Mesenchymal stem cell (in vitro differentiated cells and primary cell): ENCODE measurements at regions not wholly inside any gene's neighbourhood (a gene's known extent, or its start where the extent isn't known, plus 50 kb on each side); places are given as distances from the start of the nearest gene placed in this dataset.
A peak's percentile ranks its signal among the peaks of the same experiment; 100 is the strongest.

Experiments used
- DNase-seq: peaks from one replicate; pipeline ENCODE4 v3.0.0-alpha.2; 2013
- H2AFZ ChIP-seq: one replicate; pipeline ENCODE4 v1.6.1; 2013; ENCODE audit warnings: low read depth, mild to moderate bottlenecking, control low read depth, inconsistent platforms, low read length, moderate library complexity
- H2AK5ac ChIP-seq: 2 replicates; pipeline ENCODE4 v1.6.1; 2013; ENCODE audit warnings: low read length, moderate library complexity, mild to moderate bottlenecking, inconsistent platforms; ENCODE audit not compliant: severe bottlenecking
- H2BK120ac ChIP-seq: one replicate; pipeline ENCODE4 v1.6.1; 2013; ENCODE audit warnings: low read depth, mild to moderate bottlenecking, inconsistent platforms, low read length, moderate library complexity
- H2BK12ac ChIP-seq, 2 experiments: one replicate each; pipeline ENCODE4 v1.6.1; 2013; ENCODE audit warnings: inconsistent platforms in 2 of 2, low read length in 2 of 2, mild to moderate bottlenecking in 2 of 2, moderate library complexity in 2 of 2, control low read depth in 1 of 2
- H2BK15ac ChIP-seq: one replicate; pipeline ENCODE4 v1.6.1; 2013; ENCODE audit warnings: mild to moderate bottlenecking, low read depth, inconsistent platforms; ENCODE audit not compliant: poor library complexity, severe bottlenecking
- H2BK5ac ChIP-seq: 2 replicates; pipeline ENCODE4 v1.6.1; 2013; ENCODE audit warnings: low read depth, mild to moderate bottlenecking, low read length, control low read depth, inconsistent platforms; ENCODE audit not compliant: poor library complexity, severe bottlenecking
- H3K14ac ChIP-seq, 2 experiments: one replicate each; pipeline ENCODE4 v1.6.1; 2013; ENCODE audit warnings: inconsistent platforms in 2 of 2, low read length in 2 of 2, control low read depth in 1 of 2, mild to moderate bottlenecking in 1 of 2, moderate library complexity in 1 of 2
- H3K18ac ChIP-seq, 2 experiments: one replicate each; pipeline ENCODE4 v1.6.1; 2013; ENCODE audit warnings: inconsistent platforms in 2 of 2, low read length in 2 of 2, control low read depth in 1 of 2, low read depth in 1 of 2, mild to moderate bottlenecking in 1 of 2
- H3K23ac ChIP-seq, 2 experiments: one replicate each; pipeline ENCODE4 v1.6.1; 2013; ENCODE audit warnings: inconsistent platforms in 2 of 2, low read length in 2 of 2, mild to moderate bottlenecking in 2 of 2, moderate library complexity in 2 of 2, control low read depth in 1 of 2
- H3K27ac ChIP-seq: 2 replicates; pipeline ENCODE4 v1.5.1; 2013; ENCODE audit warnings: mild to moderate bottlenecking, moderate library complexity, low read length, control low read depth, inconsistent platforms; ENCODE audit not compliant: poor library complexity, severe bottlenecking
- H3K27me3 ChIP-seq, 2 experiments: 2 replicates each; pipeline versions ENCODE4 v1.6.1 to v1.7.0; 2013; ENCODE audit warnings: low read length in 2 of 2, mild to moderate bottlenecking in 2 of 2, moderate library complexity in 2 of 2, control low read depth in 1 of 2, inconsistent platforms in 1 of 2; ENCODE audit not compliant: control insufficient read depth in 1 of 2, insufficient read depth in 1 of 2
- H3K36me3 ChIP-seq, 2 experiments: 2 replicates each; pipeline versions ENCODE4 v1.6.1 to v1.7.0; 2013; ENCODE audit warnings: low read length in 2 of 2, control low read depth in 1 of 2, inconsistent platforms in 1 of 2, low read depth in 1 of 2, mild to moderate bottlenecking in 1 of 2; ENCODE audit not compliant: insufficient read depth in 2 of 2, control insufficient read depth in 1 of 2
- H3K4ac ChIP-seq, 2 experiments: one replicate each; pipeline ENCODE4 v1.6.1; 2013; ENCODE audit warnings: inconsistent platforms in 2 of 2, low read length in 2 of 2, mild to moderate bottlenecking in 2 of 2, moderate library complexity in 2 of 2, control low read depth in 1 of 2, low read depth in 1 of 2
- H3K4me1 ChIP-seq: 2 replicates; pipeline ENCODE4 v1.6.1; 2013; ENCODE audit warnings: low read depth, low read length, control low read depth; ENCODE audit not compliant: control insufficient read depth, insufficient read depth
- H3K4me2 ChIP-seq: 2 replicates; pipeline ENCODE4 v1.6.1; 2013; ENCODE audit warnings: low read length, mild to moderate bottlenecking, inconsistent platforms; ENCODE audit not compliant: poor library complexity, severe bottlenecking
- H3K4me3 ChIP-seq, 2 experiments: 2 replicates each; pipeline versions ENCODE4 v1.5.1 to v1.7.0; 2013; ENCODE audit warnings: low read length in 2 of 2, mild to moderate bottlenecking in 2 of 2, control low read depth in 1 of 2, low read depth in 1 of 2; ENCODE audit not compliant: insufficient read depth in 1 of 2
- H3K79me1 ChIP-seq: replicated peaks from 2 replicates; pipeline ENCODE4 v1.6.1; 2013; ENCODE audit warnings: mild to moderate bottlenecking, control low read depth, low read length, inconsistent platforms; ENCODE audit not compliant: poor library complexity, severe bottlenecking
- H3K9ac ChIP-seq: 2 replicates; pipeline ENCODE4 v1.7.0; 2013; ENCODE audit warnings: mild to moderate bottlenecking, low read length, moderate library complexity
- H3K9me3 ChIP-seq: 2 replicates; pipeline ENCODE4 v1.7.0; 2013; ENCODE audit warnings: mild to moderate bottlenecking, low read length; ENCODE audit not compliant: control insufficient read depth
- H4K8ac ChIP-seq: one replicate; pipeline ENCODE4 v1.6.1; 2013; ENCODE audit warnings: inconsistent platforms, mild to moderate bottlenecking, low read length, moderate library complexity
- H4K91ac ChIP-seq: one replicate; pipeline ENCODE4 v1.6.1; 2013; ENCODE audit warnings: mild to moderate bottlenecking, low read length, inconsistent platforms
- WGBS: methylation state at CpG from one replicate; pipeline ENCODE4 v1.1.7; 2013; ENCODE audit warnings: mixed read lengths; 5-methylcytosine and 5-hydroxymethylcytosine counted together

DNA sequence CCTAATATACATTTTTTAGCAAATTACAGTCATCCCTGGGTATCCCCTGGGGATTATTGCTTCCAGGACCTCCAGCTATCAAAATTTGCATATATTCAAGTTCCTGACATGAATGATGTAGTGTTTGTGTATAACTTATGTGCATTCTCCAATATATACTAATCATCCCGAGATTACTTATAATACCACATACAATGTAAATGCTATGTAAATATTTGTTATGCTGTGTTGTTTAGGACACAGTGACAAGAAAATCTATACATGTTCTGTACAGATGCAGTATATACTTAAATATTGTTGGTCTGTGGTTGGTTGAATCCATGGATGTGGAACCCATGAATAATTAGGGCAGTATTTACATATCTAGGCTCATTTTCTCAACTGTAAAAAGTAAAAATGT, 1060.3 kb downstream of the DSC3 start:
- H3K4me2 ChIP-seq: no peak overlapping the region
- no peak overlapping the region for H3K27ac ChIP-seq
- H2BK5ac ChIP-seq: no peak overlapping the region
- H3K4ac ChIP-seq: no peak overlapping the region
- H2AFZ ChIP-seq: no peak overlapping the region
- H2AK5ac ChIP-seq: no peak overlapping the region
- no peak overlapping the region for H3K9ac ChIP-seq
- H2BK12ac ChIP-seq: no peak overlapping the region
- no peak overlapping the region for H2BK120ac ChIP-seq
- no peaks in the 10 kb centered on the region for H3K4me1 ChIP-seq
- H3K14ac ChIP-seq: no peak overlapping the region
- H3K27me3 ChIP-seq: no peaks in the 10 kb centered on the region
- H3K9me3 ChIP-seq: peaks cover 15% of the 10 kb centered on the region
- H3K23ac ChIP-seq: no peak overlapping the region
- no peak for DNase-seq
- no peak overlapping the region for H3K4me3 ChIP-seq
- no peaks in the 10 kb centered on the region for H3K79me1 ChIP-seq
- no CpG with 5 or more reads among the region's 1 CpG for WGBS
- H2BK15ac ChIP-seq: no peak overlapping the region
- H3K18ac ChIP-seq: no peak overlapping the region
- no peak overlapping the region for H4K8ac ChIP-seq
- H3K36me3 ChIP-seq: no peaks in the 10 kb centered on the region
- no peak overlapping the region for H4K91ac ChIP-seq

DNA sequence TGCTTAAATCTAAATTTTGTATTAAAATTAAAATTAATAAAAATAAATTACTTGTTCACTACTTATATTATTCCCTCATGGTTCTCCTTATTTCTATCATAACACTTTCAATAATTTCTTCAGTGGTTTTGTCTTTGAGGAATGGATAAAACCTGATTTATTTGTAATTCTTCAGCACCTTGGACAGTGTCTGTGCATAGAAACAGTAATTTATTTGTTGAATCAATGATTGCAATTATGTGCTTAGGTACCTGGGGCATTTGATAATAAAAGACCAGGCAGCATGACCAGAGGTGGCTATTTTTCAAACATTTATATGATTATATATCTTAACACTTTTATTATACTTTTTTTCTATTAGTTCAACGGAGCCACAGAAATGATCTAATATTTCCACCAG, 1062.7 kb downstream of the DSC3 start:
- H2AFZ ChIP-seq: no peak overlapping the region
- H3K9me3 ChIP-seq: peaks cover 2% of the 10 kb centered on the region
- H3K18ac ChIP-seq: no peak overlapping the region
- no peaks in the 10 kb centered on the region for H3K36me3 ChIP-seq
- no peak overlapping the region for H2BK5ac ChIP-seq
- H3K4me3 ChIP-seq: no peak overlapping the region
- no peak overlapping the region for H4K8ac ChIP-seq
- no peak overlapping the region for H4K91ac ChIP-seq
- no peaks in the 10 kb centered on the region for H3K4me1 ChIP-seq
- no peak overlapping the region for H3K14ac ChIP-seq
- WGBS: no CpG with 5 or more reads among the region's 1 CpG
- H2BK15ac ChIP-seq: no peak overlapping the region
- no peak overlapping the region for H3K27ac ChIP-seq
- no peak overlapping the region for H2AK5ac ChIP-seq
- H3K23ac ChIP-seq: no peak overlapping the region
- no peak overlapping the region for H3K4me2 ChIP-seq
- DNase-seq: peak; percentile 11
- no peaks in the 10 kb centered on the region for H3K27me3 ChIP-seq
- H3K9ac ChIP-seq: no peak overlapping the region
- no peak overlapping the region for H2BK120ac ChIP-seq
- H3K4ac ChIP-seq: no peak overlapping the region
- H3K79me1 ChIP-seq: no peaks in the 10 kb centered on the region
- H2BK12ac ChIP-seq: no peak overlapping the region

DNA sequence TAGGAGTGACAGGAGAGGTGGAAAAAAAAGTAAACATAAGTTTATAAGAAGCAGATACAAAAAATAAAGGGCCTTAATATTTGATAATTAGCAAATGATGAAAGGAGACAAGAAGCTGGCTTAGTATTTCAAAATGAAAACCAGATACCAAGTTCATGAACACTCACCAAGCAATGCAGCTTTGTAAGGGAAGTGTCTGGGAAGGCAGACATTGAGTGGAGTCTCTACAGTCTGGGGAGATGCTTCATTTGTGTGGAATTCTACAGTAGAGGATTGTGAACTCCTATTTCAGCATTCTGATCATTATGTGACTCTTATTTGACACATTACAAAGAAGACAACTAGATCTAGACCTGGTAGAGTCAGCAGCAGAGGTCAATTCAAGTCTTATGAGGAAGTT, 1072.7 kb downstream of the DSC3 start:
- H3K79me1 ChIP-seq: no peaks in the 10 kb centered on the region
- no peaks in the 10 kb centered on the region for H3K27me3 ChIP-seq
- no peak overlapping the region for H2BK120ac ChIP-seq
- H3K18ac ChIP-seq: no peak overlapping the region
- no peak overlapping the region for H3K4me2 ChIP-seq
- H2BK15ac ChIP-seq: no peak overlapping the region
- H4K8ac ChIP-seq: no peak overlapping the region
- H3K4me1 ChIP-seq: no peaks in the 10 kb centered on the region
- H4K91ac ChIP-seq: no peak overlapping the region
- H3K36me3 ChIP-seq: no peaks in the 10 kb centered on the region
- DNase-seq: no peak
- no peak overlapping the region for H3K9ac ChIP-seq
- no peak overlapping the region for H2AK5ac ChIP-seq
- H2BK5ac ChIP-seq: no peak overlapping the region
- H3K4me3 ChIP-seq: no peak overlapping the region
- H3K9me3 ChIP-seq: peaks cover 4% of the 10 kb centered on the region
- H2BK12ac ChIP-seq: no peak overlapping the region
- no peak overlapping the region for H3K4ac ChIP-seq
- H3K27ac ChIP-seq: no peak overlapping the region
- no peak overlapping the region for H3K23ac ChIP-seq
- H3K14ac ChIP-seq: no peak overlapping the region
- H2AFZ ChIP-seq: no peak overlapping the region

DNA sequence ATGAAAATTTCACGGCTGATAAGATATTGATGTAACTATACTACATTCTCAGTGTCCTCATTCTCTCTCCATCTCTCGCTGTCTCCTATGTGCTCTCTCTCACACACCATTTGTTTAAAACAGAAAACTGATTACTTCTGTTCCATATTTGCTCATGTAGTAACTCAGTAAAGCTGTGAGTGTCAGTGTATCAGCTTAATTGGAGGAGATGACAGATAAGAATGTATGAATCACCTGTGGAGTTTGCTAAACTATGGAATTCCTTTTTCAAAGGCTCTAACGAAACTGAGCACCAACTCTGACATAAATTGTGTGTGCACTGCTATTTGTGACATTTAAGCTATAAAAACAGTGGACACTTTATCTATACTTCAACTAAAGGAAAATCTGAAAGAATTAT, 1080.0 kb downstream of the DSC3 start:
- Histone ChIP-seq H3K36me3 (no peaks in the 10 kb centered on the region), H4K8ac (no peak overlapping the region), H3K79me1 (no peaks in the 10 kb centered on the region), H4K91ac (no peak overlapping the region), H3K27ac (no peak overlapping the region), H3K18ac (no peak overlapping the region), H3K23ac (no peak overlapping the region), H2AK5ac (no peak overlapping the region), H3K4me3 (no peak overlapping the region), H2BK15ac (no peak overlapping the region), H3K4ac (no peak overlapping the region), H3K9me3 (no peaks in the 10 kb centered on the region), H3K4me1 (no peaks in the 10 kb centered on the region), H3K4me2 (no peak overlapping the region), H3K27me3 (no peaks in the 10 kb centered on the region), H3K14ac (no peak overlapping the region), H3K9ac (no peak overlapping the region), H2BK5ac (no peak overlapping the region), H2BK12ac (no peak overlapping the region), H2AFZ (no peak overlapping the region), H2BK120ac (no peak overlapping the region)
- no CpG with 5 or more reads among the region's 3 CpGs for WGBS
- no peak for DNase-seq
